WTC11 (cell line): ENCODE measurements at regions not wholly inside any gene's neighbourhood (a gene's known extent, or its start where the extent isn't known, plus 50 kb on each side); places are given as distances from the start of the nearest gene placed in this dataset.

Experiments
- ATAC-seq: fragments of 200-7000 bp; cut with Tn5 transposase; 2 replicates; pipeline ENCODE4 v1.10.0; 2021; ENCODE audit warnings: mild to moderate bottlenecking, moderate library complexity
- CTCF ChIA-PET: fragments of 300-600 bp; sonication (Branson Sonifier 250); formaldehyde crosslinking; loops from one replicate; lab custom pipeline; 2021; ENCODE audit warnings: antibody characterized with exemption; lab: Charles Lee
- POLR2A ChIA-PET: fragments of 350-600 bp; sonication (Branson Sonifier 250); formaldehyde crosslinking; loops from one replicate; lab custom pipeline; 2021; ENCODE audit warnings: antibody characterized with exemption; lab: Charles Lee
- DNase-seq: peaks from one replicate; pipeline ENCODE4 v3.0.0; 2021; ENCODE audit warnings: low spot score
- H3K27ac Mint-ChIP-seq: 2 replicates; pipeline ENCODE4 v1.8.0; 2021; ENCODE audit warnings: mixed read lengths
- H3K27me3 Mint-ChIP-seq: 2 replicates; pipeline ENCODE4 v1.8.0; 2021; ENCODE audit warnings: low read depth, mild to moderate bottlenecking, moderate library complexity, mixed read lengths
- H3K36me3 Mint-ChIP-seq: 2 replicates; pipeline ENCODE4 v1.8.0; 2021; ENCODE audit warnings: mixed read lengths
- H3K4me1 Mint-ChIP-seq: 2 replicates; pipeline ENCODE4 v1.8.0; 2022; ENCODE audit warnings: mixed read lengths
- H3K4me3 Mint-ChIP-seq: 2 replicates; pipeline ENCODE4 v1.8.0; 2021; ENCODE audit warnings: mild to moderate bottlenecking, moderate library complexity, mixed read lengths
- H3K9me3 Mint-ChIP-seq: 2 replicates; pipeline ENCODE4 v1.8.0; 2021; ENCODE audit warnings: mixed read lengths
- ATF6 ChIP-seq: sonication (generic); formaldehyde crosslinking; IDR thresholded peaks from 2 replicates; pipeline ENCODE4 v1.8.1; 2023; ENCODE audit warnings: mild to moderate bottlenecking, missing genetic modification reagents
- CREB1 ChIP-seq: sonication (generic); formaldehyde crosslinking; IDR thresholded peaks from 2 replicates; pipeline ENCODE4 v1.8.0; 2023; ENCODE audit warnings: mild to moderate bottlenecking, missing genetic modification reagents
- CREM ChIP-seq: sonication (generic); formaldehyde crosslinking; IDR thresholded peaks from 2 replicates; pipeline ENCODE4 v1.8.1; 2022; ENCODE audit warnings: mild to moderate bottlenecking, missing genetic modification reagents, moderate library complexity
- CTCF ChIP-seq: fragments of 200-600 bp; IDR thresholded peaks from 2 replicates; pipeline ENCODE4 v1.8.0; 2022; ENCODE audit warnings: antibody characterized with exemption
- ELF4 ChIP-seq: sonication (generic); formaldehyde crosslinking; IDR thresholded peaks from 2 replicates; pipeline ENCODE4 v1.8.1; 2022; ENCODE audit warnings: low read depth, mild to moderate bottlenecking, moderate library complexity, missing genetic modification reagents
- GRHL2 ChIP-seq: fragments of 250-450 bp; sonication (Bioruptor Pico); IDR thresholded peaks from 2 replicates; pipeline ENCODE4 v1.8.0; 2022; ENCODE audit warnings: mild to moderate bottlenecking, moderate library complexity; ENCODE audit not compliant: insufficient replicate concordance, severe bottlenecking
- GTF2I ChIP-seq: fragments of 250-450 bp; sonication (Bioruptor Pico); conservative IDR thresholded peaks from 2 replicates; pipeline ENCODE4 v1.4.0; 2021; ENCODE audit warnings: mild to moderate bottlenecking
- HMGA2 ChIP-seq: fragments of 250-450 bp; sonication (Bioruptor Pico); IDR thresholded peaks from 2 replicates; pipeline ENCODE4 v1.4.0; 2021; ENCODE audit warnings: mild to moderate bottlenecking, moderate library complexity
- IRF1 ChIP-seq: sonication (generic); formaldehyde crosslinking; IDR thresholded peaks from 2 replicates; pipeline ENCODE4 v1.8.0; 2023; ENCODE audit warnings: missing genetic modification reagents
- JUN ChIP-seq: sonication (generic); formaldehyde crosslinking; IDR thresholded peaks from 2 replicates; pipeline ENCODE4 v1.8.0; 2023; ENCODE audit warnings: mild to moderate bottlenecking, missing genetic modification reagents
- NFATC4 ChIP-seq: fragments of 250-450 bp; sonication (Bioruptor Pico); IDR thresholded peaks from 2 replicates; pipeline ENCODE4 v1.9.0; 2021; ENCODE audit warnings: mild to moderate bottlenecking
- NFYB ChIP-seq: sonication (generic); formaldehyde crosslinking; conservative IDR thresholded peaks from 2 replicates; pipeline ENCODE4 v1.8.0; 2022; ENCODE audit warnings: low read depth, missing genetic modification reagents
- SMAD4 ChIP-seq: sonication (generic); formaldehyde crosslinking; IDR thresholded peaks from 2 replicates; pipeline ENCODE4 v1.8.0; 2022; ENCODE audit warnings: mild to moderate bottlenecking, missing genetic modification reagents
- TEAD4 ChIP-seq: sonication (generic); formaldehyde crosslinking; IDR thresholded peaks from 2 replicates; pipeline ENCODE4 v1.8.0; 2022; ENCODE audit warnings: mild to moderate bottlenecking, missing genetic modification reagents
- TP53 ChIP-seq: sonication (generic); formaldehyde crosslinking; IDR thresholded peaks from 2 replicates; pipeline ENCODE4 v1.8.1; 2023; ENCODE audit warnings: mild to moderate bottlenecking, missing genetic modification reagents
- USF1 ChIP-seq: sonication (generic); formaldehyde crosslinking; IDR thresholded peaks from 2 replicates; pipeline ENCODE4 v1.8.0; 2022; ENCODE audit warnings: mild to moderate bottlenecking, missing genetic modification reagents
- ZBTB21 ChIP-seq: sonication (generic); formaldehyde crosslinking; IDR thresholded peaks from 2 replicates; pipeline ENCODE4 v1.8.1; 2023; ENCODE audit warnings: mild to moderate bottlenecking, missing genetic modification reagents, borderline replicate concordance
- ZMAT4 ChIP-seq: fragments of 250-450 bp; sonication (Bioruptor Pico); IDR thresholded peaks from 2 replicates; pipeline ENCODE4 v1.9.0; 2021; ENCODE audit warnings: mild to moderate bottlenecking
- ZNF281 ChIP-seq: sonication (generic); formaldehyde crosslinking; IDR thresholded peaks from 2 replicates; pipeline ENCODE4 v1.8.0; 2023; ENCODE audit warnings: mild to moderate bottlenecking, missing genetic modification reagents
- ZNF423 ChIP-seq: fragments of 250-450 bp; sonication (Bioruptor Pico); IDR thresholded peaks from 2 replicates; pipeline ENCODE4 v2.1.2; 2022; ENCODE audit warnings: mild to moderate bottlenecking, moderate library complexity
- ZNF425 ChIP-seq: fragments of 250-450 bp; sonication (Bioruptor Pico); conservative IDR thresholded peaks from 2 replicates; pipeline ENCODE4 v1.9.0; 2021; ENCODE audit warnings: mild to moderate bottlenecking
- ZSCAN18 ChIP-seq: fragments of 250-450 bp; sonication (Bioruptor Pico); IDR thresholded peaks from 2 replicates; pipeline ENCODE4 v2.1.2; 2022; ENCODE audit warnings: mild to moderate bottlenecking, moderate library complexity

GRCh38 chr3:152641198-152641597 is 193.7 kb upstream of the P2RY1 start:
- no peak for ATAC-seq
- H3K36me3 Mint-ChIP-seq, result peaks cover 10% of the 10 kb centered on the region; the same call in 1 of the 2 replicates
- CTCF ChIA-PET, result no interaction called here
- POLR2A ChIA-PET, result no interaction called here
- no peaks in the 10 kb centered on the region for H3K27me3 Mint-ChIP-seq
- H3K4me3 Mint-ChIP-seq, result no peak overlapping the region
- H3K9me3 Mint-ChIP-seq, result peaks cover 24% of the 10 kb centered on the region
- no peak overlapping the region for H3K27ac Mint-ChIP-seq
- no peak for DNase-seq
- no peak for TF ChIP-seq ZNF423 (CRISPR knock-in tag)
- no peak for TF ChIP-seq ZMAT4
- no peak for TF ChIP-seq USF1
- TF ChIP-seq ZBTB21 (CRISPR knock-in tag), result no peak
- TF ChIP-seq CTCF, result no peak
- no peak for TF ChIP-seq IRF1 (CRISPR knock-in tag)
- TF ChIP-seq TEAD4, result no peak
- no peak for TF ChIP-seq ZNF425
- TF ChIP-seq CREB1 (CRISPR knock-in tag), result no peak
- TF ChIP-seq SMAD4, result no peak
- TF ChIP-seq GRHL2, result no peak
- no peak for TF ChIP-seq ELF4 (CRISPR knock-in tag)
- peaks cover 11% of the 10 kb centered on the region for H3K4me1 Mint-ChIP-seq

GRCh38 chr3:152642658-152643057 is 192.3 kb upstream of the P2RY1 start:
- no peaks in the 10 kb centered on the region for H3K27me3 Mint-ChIP-seq
- DNase-seq (no peak), ATAC-seq (no peak)
- POLR2A ChIA-PET, result no interaction called here
- peaks cover 26% of the 10 kb centered on the region for H3K9me3 Mint-ChIP-seq
- no peak overlapping the region for H3K4me3 Mint-ChIP-seq
- H3K27ac Mint-ChIP-seq, result no peak overlapping the region
- CTCF ChIA-PET, result no interaction called here
- peaks cover 12% of the 10 kb centered on the region for H3K4me1 Mint-ChIP-seq
- H3K36me3 Mint-ChIP-seq, result peaks cover 10% of the 10 kb centered on the region; the same call in 1 of the 2 replicates
- TF ChIP-seq TP53 (CRISPR knock-in tag), result no peak
- no peak for TF ChIP-seq CREM
- no peak for TF ChIP-seq NFYB
- no peak for TF ChIP-seq NFATC4 (CRISPR knock-in tag)
- TF ChIP-seq JUN (CRISPR knock-in tag), result no peak
- no peak for TF ChIP-seq ZMAT4
- TF ChIP-seq ZSCAN18 (CRISPR knock-in tag), result no peak
- no peak for TF ChIP-seq CTCF
- no peak for TF ChIP-seq HMGA2 (CRISPR knock-in tag)
- TF ChIP-seq ZNF281, result no peak
- no peak for TF ChIP-seq ATF6 (CRISPR knock-in tag)
- TF ChIP-seq GTF2I (CRISPR knock-in tag), result no peak
